DMS53 treated with DMSO at 0.1 percent for 48 hours (cell line): ENCODE measurements at regions not wholly inside any gene's neighbourhood (a gene's known extent, or its start where the extent isn't known, plus 50 kb on each side); places are given as distances from the start of the nearest gene placed in this dataset.
"Not testable (repeated sequence)": the region's sequence is repeated elsewhere in the genome, so short reads cannot be mapped to it uniquely, and the experiment has no call there.

ENCODE experiments used
- DNase-seq: peaks from one replicate; lab custom pipeline; 2025; ENCODE audit not compliant: unreplicated experiment; lab: John Stamatoyannopoulos, UW

DNA sequence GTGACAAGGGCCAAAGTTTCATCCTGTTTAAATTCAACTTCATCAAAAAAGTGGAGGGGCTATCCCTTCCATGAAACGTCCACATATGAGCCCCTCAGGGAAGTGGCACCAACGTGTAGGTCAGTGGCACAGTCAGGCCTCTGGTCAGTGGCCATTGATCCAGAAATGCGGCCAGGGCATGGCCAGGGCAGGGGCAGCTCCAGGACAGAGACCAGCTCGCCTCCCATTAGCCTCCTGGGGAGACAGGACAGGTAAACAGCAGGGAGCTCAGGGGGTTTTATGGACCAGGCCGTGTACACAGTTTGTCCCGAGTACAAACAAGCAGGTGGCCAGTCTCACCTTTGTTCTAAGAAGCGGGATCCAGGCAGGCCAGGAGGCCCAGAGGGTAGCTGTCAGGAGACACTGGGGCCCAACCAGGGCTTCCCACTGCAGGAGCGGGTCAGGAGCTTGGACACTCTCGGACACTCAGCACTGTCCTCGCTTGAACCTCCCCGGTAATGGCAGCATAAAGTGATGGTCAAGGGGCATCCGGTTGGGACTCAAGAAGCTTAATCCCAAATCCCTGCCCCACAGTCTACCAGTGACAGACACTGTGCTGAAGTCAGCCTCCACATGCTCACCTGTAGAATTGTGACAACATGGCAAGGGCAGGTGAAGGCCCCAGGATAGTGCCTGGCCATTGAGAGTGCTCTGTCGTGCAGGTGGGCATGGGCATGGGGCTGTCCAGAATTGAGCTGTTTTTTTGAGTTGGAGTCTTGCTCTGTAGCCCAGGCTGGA lies 144.1 kb upstream of the ERRFI1 start:
- peak; percentile 85 for DNase-seq

- peak; percentile 96 for DNase-seq
Observed at GRCh38 chr1:8169364-8170058, 143.4 kb upstream of the ERRFI1 start.

GRCh38 chr1:8167936-8168335 lies 141.8 kb upstream of the ERRFI1 start:
- DNase-seq: no peak

DNA sequence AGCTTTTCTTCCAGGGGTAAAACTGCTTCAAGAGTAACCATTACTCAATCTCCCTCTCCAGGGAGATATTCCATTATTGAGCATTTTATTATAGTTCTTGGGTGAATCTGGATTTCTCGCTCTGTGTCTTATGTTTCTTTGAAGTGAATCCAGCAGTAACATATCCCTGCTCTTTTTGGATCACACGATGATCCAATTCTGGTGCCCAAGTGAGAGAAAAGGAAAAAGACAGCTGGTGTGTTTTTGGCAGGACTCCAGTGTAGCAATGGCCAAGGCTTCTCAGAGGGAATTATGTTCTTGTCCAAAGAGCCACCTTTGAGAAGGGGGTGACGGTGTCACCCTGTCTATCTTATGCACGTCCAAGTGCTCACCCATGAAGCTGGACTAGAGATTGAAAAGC lies 140.3 kb upstream of the ERRFI1 start:
- no peak for DNase-seq

GRCh38 chr1:8165595-8166360 lies 139.7 kb upstream of the ERRFI1 start:
- no peak for DNase-seq

DNA sequence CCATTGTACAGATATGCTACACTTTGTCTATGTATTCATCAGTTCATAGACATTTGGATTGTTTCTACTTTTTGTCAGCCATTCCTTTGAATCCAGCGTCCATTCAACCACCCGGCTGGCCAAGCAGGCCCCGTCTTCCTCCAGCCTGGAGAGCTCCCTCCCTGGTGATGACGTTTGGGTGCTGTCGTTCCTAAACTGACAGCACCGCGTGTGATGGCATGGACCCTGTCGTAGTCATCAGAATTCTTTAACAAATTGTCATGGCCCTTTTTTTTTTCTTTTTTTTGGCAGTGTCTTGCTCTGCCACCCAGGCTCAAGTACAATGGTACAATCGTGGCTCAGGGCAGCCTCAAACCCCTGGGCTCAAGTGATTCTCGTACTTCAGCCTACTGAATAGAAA lies 138.6 kb upstream of the ERRFI1 start:
- DNase-seq: no peak

- DNase-seq: no peak
Observed at GRCh38 chr1:8163039-8163438, 136.9 kb upstream of the ERRFI1 start.

GRCh38 chr1:8162168-8162567 lies 136.1 kb upstream of the ERRFI1 start:
- DNase-seq: no peak

- peak; percentile 40 for DNase-seq
Observed at GRCh38 chr1:8161546-8162105, 135.5 kb upstream of the ERRFI1 start.

GRCh38 chr1:8159470-8160024 lies 133.4 kb upstream of the ERRFI1 start:
- DNase-seq: no peak

- no peak for DNase-seq
Observed at GRCh38 chr1:8158995-8159394, 132.9 kb upstream of the ERRFI1 start.

- DNase-seq: no peak
Observed at GRCh38 chr1:8157765-8158164, 131.7 kb upstream of the ERRFI1 start.

GRCh38 chr1:8155528-8156186 lies 129.5 kb upstream of the ERRFI1 start:
- DNase-seq: no peak

- DNase-seq: no peak
Observed at GRCh38 chr1:8154621-8155052, 128.5 kb upstream of the ERRFI1 start.

DNA sequence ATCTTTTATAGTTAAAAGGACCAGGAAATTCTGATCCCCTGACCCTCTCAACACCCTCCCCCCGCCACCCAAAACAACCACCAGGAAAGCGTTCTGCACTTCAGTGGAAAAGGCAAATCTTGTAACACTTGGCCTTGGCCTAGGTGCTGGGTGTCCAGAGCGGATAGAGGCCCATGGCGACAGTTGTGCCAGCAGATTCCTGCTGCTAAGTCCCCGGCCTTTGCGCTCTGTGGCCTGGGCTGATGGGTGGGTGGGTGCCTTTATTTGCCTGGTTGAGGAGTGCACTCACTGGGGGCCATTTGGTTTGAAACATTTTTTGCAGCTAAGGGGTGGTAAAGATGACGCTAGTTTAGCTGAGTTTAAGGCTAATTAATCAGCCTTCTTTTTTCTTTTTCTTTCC lies 127.9 kb upstream of the ERRFI1 start:
- DNase-seq: no peak

DNA sequence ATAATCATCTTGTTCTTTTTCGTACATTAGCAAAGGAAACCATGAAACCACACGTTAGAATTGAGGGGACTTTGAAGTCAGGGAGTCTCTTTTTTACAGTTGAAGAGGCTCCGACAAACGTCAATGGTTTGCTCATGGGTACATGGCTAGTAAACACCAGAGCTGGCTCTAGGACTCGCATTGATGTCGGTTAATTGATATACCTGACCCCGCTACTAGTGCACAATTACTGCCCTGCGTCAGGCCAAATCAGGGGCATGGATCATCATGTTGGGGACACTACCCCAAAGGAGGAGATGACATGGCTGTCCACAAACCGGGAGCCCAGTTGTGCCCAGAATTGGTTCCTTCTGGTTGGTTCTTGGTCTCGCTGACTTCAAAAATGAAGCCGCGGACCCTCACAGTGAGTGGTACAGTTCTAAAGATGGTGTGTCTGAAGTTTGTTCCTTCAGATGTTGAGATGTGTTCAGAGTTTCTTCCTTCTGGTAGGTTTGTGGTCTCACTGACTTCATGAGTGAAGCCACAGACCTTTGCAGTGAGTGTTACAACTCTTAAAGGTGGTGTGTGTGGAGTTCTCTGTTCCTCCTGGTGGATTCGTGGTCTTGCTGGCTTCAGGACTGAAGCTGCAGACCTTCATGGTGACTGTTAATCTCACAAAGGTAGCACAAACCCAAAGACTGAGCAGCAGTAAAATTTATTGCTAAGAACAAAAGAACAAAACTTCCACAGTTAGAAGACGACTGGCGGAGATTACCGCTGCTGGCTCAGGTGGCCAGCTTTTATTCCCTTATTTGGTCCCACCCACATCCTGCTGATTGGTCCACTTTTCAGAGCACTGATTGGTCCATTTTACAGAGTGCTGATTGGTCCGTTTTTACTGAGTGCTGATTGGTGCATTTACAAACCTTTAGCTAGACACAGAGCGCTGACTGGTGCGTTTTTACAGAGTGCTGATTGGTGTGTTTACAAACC lies 126.9 kb upstream of the ERRFI1 start:
- DNase-seq: no peak

- DNase-seq: no peak
Observed at GRCh38 chr1:8151647-8152046, 125.5 kb upstream of the ERRFI1 start.

GRCh38 chr1:8149756-8150155 lies 123.6 kb upstream of the ERRFI1 start:
- not testable (repeated sequence) for DNase-seq

GRCh38 chr1:8147956-8148355 lies 121.8 kb upstream of the ERRFI1 start:
- no peak for DNase-seq
